KOPT-K1 (cell line): ENCODE measurements at regions not wholly inside any gene's neighbourhood (a gene's known extent, or its start where the extent isn't known, plus 50 kb on each side); places are given as distances from the start of the nearest gene placed in this dataset.

Source experiments
- H3K27ac ChIP-seq: fragments of 200-600 bp; sonication (generic); 2 replicates; pipeline ENCODE4 v1.5.1; 2016; ENCODE audit warnings: antibody characterized with exemption, mild to moderate bottlenecking, low read depth, low read length; ENCODE audit not compliant: poor library complexity, severe bottlenecking
- H3K36me3 ChIP-seq: fragments of 200-600 bp; sonication (generic); 2 replicates; pipeline ENCODE4 v1.5.1; 2017; ENCODE audit warnings: antibody characterized with exemption, mild to moderate bottlenecking, low read length, moderate library complexity; ENCODE audit not compliant: insufficient read depth
- H3K9me3 ChIP-seq: fragments of 200-600 bp; sonication (generic); 2 replicates; pipeline ENCODE4 v1.5.1; 2017; ENCODE audit warnings: antibody characterized with exemption, low read length, mild to moderate bottlenecking; ENCODE audit not compliant: insufficient read depth, poor library complexity, severe bottlenecking

DNA sequence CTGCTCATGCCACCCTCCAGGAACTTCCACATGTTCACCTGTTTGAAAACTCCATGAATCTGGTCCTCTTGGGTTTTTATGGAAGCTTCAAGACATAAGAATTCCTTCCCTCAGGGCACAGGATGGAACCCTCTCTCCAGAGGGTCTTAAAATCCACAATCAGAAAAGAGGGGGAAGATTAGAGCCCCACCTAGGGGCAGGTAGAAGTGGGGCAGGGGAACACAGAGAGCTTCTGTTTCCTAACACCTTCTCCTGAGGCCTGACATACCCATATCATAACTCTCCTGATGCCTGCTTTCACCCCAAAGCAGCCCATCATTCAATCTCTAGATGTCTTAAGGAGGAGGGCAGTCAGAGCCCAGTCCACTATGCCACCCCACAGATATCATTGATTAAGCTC, 1087.7 kb upstream of the ARRDC3 start:
- Histone ChIP-seq H3K36me3 (no peaks in the 10 kb centered on the region), H3K9me3 (peaks cover 4% of the 10 kb centered on the region), H3K27ac (no peak overlapping the region)

- H3K36me3 ChIP-seq = no peaks in the 10 kb centered on the region
- H3K27ac ChIP-seq = no peak overlapping the region
- peaks cover 4% of the 10 kb centered on the region for H3K9me3 ChIP-seq
Observed at GRCh38 chr5:92468295-92468694, 1085.2 kb upstream of the ARRDC3 start.

DNA sequence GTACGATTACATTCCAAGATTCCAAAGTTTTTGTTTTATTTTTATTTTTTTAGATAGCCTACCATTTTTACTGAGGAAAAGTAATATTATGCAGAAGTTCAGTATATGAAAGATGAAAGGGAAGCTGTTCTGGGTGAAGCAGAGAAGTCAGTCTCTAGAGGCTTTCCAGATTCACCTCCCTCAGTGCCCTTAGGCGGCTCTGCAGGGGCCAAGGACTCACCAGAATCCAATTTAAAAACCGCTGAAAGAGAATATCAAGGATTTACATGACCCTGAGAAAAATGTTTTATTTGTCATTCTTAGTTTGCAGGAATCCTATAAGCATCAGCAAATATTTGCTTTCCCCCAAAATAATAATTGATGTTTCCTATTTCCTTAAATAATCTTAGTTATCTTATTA, 1084.6 kb upstream of the ARRDC3 start:
- H3K9me3 ChIP-seq = no peaks in the 10 kb centered on the region
- H3K27ac ChIP-seq = no peak overlapping the region
- H3K36me3 ChIP-seq = no peaks in the 10 kb centered on the region

DNA sequence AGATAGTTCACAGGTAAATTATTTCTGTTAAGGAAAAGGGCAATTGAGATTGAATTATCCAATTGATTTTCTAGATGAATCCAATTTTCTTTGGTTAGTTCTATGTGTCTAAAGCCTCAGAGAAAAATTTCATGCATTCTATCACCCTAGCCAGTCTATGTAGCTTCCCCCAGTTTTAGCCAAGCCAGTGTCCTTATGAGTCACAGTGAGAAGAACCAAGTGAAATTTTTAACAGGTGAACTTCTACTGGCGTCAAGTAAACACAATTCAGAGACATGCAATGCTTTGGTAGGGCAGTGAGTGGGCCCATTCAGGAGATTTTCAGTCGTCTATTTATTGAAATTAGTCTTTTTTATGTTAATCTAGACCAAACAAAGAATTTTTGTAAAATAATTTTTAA, 1077.4 kb upstream of the ARRDC3 start:
- no peaks in the 10 kb centered on the region for H3K36me3 ChIP-seq
- no peak overlapping the region for H3K27ac ChIP-seq
- no peaks in the 10 kb centered on the region for H3K9me3 ChIP-seq

DNA sequence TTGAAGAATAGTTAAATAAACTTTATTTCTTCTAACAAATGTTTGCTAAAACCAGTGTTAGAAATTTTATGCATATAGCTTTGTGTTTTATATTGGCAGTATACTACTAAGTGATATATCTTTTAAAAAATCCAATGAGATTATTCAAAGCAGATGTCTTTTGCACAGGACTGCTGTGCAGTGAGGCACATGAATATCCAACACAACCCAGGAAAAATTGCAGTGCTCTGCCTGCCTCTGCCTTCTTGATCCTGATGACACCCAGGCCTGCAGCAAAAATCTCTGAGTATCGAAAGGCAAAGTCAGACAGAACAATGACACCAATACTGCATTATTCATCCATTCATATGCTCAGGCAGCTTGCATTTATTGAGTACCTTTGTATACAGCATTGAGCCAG, 1076.5 kb upstream of the ARRDC3 start:
- Histone ChIP-seq H3K9me3 (no peaks in the 10 kb centered on the region), H3K27ac (no peak overlapping the region), H3K36me3 (no peaks in the 10 kb centered on the region)

- H3K9me3 ChIP-seq = no peaks in the 10 kb centered on the region
- H3K27ac ChIP-seq = no peak overlapping the region
Observed at GRCh38 chr5:92455011-92455410, 1071.9 kb upstream of the ARRDC3 start.

GRCh38 chr5:92444888-92445287, 1061.8 kb upstream of the ARRDC3 start:
- Histone ChIP-seq H3K27ac (no peak overlapping the region), H3K9me3 (no peaks in the 10 kb centered on the region), H3K36me3 (no peaks in the 10 kb centered on the region)

More at GRCh38 chr5:92455011-92455410, 1071.9 kb upstream of the ARRDC3 start:
- no peaks in the 10 kb centered on the region for H3K36me3 ChIP-seq

GRCh38 chr5:92435781-92436180, 1052.7 kb upstream of the ARRDC3 start:
- no peaks in the 10 kb centered on the region for H3K36me3 ChIP-seq
- H3K27ac ChIP-seq = no peak overlapping the region

DNA sequence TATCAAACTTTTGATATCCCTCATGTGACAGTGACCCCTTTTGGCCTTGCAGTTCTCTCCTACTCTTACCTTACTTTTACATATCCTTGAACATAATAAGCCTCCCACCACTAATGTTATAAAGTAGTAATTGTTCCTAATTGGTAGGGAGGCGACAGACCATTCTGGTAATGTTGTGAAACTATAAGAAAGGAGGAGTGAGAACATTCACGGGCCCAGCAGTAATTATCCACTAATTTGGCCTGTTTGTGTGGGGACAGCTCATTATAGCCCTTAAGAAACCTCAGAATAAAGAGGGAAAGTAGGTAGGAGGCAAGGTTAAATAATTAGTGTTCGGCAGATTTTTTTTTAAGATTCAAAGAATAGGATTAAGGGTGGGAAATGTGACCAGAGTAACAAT, 1046.5 kb upstream of the ARRDC3 start:
- no peaks in the 10 kb centered on the region for H3K9me3 ChIP-seq
- H3K27ac ChIP-seq = no peak overlapping the region
- no peaks in the 10 kb centered on the region for H3K36me3 ChIP-seq

More at GRCh38 chr5:92435781-92436180, 1052.7 kb upstream of the ARRDC3 start:
- H3K9me3 ChIP-seq = no peaks in the 10 kb centered on the region

- no peaks in the 10 kb centered on the region for H3K36me3 ChIP-seq
- H3K9me3 ChIP-seq = no peaks in the 10 kb centered on the region
- no peak overlapping the region for H3K27ac ChIP-seq
Observed at GRCh38 chr5:92428415-92428814, 1045.3 kb upstream of the ARRDC3 start.

DNA sequence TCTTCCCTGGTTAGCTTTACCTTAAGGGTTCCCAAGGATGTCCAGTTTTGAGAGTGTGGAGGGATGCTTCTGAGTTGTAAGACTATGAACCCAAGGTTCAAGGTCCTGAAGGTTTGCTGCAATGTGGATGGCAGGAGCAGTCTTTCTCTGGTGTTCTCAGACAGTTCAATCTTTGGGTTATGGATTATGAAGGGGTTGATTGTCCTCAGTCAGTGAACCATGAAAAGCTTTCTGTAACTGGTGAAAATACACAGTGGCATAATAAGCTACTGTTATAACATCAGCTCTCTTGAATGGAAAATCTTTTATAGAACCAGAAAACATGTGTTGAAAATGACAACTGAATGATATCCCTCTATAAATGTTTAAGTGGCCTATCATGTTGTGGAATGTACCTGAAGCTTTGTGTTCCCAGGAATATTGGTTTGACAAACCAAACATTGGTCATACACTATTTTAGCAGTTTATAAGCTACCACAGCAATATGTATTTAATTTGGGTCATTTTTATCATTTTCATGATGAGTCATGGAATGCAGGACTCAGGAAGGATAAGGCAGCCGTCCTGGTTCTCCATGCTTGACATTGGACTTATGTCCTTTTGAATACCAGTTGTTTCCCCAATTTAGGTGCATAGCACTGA, 1041.8 kb upstream of the ARRDC3 start:
- H3K36me3 ChIP-seq = no peaks in the 10 kb centered on the region
- no peak overlapping the region for H3K27ac ChIP-seq
- peaks cover 28% of the 10 kb centered on the region for H3K9me3 ChIP-seq

GRCh38 chr5:92421942-92422341, 1038.8 kb upstream of the ARRDC3 start:
- H3K27ac ChIP-seq = no peak overlapping the region

GRCh38 chr5:92421196-92421595, 1038.1 kb upstream of the ARRDC3 start:
- peaks cover 28% of the 10 kb centered on the region for H3K9me3 ChIP-seq
- no peaks in the 10 kb centered on the region for H3K36me3 ChIP-seq
- no peak overlapping the region for H3K27ac ChIP-seq

More at GRCh38 chr5:92421942-92422341, 1038.8 kb upstream of the ARRDC3 start:
- peaks cover 28% of the 10 kb centered on the region for H3K9me3 ChIP-seq
- no peaks in the 10 kb centered on the region for H3K36me3 ChIP-seq

DNA sequence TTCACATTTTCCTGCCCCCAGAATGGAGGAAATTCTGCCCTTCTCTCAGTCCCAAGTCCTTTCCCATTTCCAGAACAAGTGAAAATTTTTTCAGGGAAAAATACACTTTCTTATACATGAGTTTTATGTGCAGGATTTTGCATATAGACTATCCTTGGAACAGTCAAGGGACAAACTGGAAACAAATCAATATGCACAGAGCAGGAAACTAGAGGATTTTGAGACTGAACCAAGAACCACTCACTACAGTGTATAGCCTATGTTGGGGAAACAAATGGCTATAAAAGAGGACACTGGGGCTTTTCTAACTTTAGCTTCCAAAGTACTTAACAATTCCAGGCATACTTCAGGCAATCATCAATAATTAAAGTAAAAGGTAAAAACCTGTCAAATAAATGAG, 1036.1 kb upstream of the ARRDC3 start:
- peaks cover 28% of the 10 kb centered on the region for H3K9me3 ChIP-seq

DNA sequence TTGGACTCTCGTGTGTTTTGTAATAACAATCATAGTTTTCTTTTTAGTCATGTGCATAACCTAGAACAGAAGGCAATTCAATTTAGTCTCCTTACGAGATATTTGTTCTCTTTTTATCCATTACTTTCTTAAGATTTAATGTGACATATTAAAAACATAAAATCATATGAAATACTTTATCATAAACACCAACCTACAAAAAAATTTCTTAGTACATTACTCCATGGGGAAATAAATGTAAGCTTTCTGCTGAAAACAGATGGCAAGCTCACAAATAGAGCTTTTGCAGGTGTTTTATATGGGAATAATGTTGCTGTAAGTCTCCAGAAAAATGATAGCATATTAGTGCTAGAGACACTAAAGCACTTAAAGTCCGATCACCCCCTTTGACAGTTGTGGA, 1035.2 kb upstream of the ARRDC3 start:
- no peak overlapping the region for H3K27ac ChIP-seq
- peaks cover 28% of the 10 kb centered on the region for H3K9me3 ChIP-seq
- no peaks in the 10 kb centered on the region for H3K36me3 ChIP-seq

More for the DNA sequence above, 1036.1 kb upstream of the ARRDC3 start:
- Histone ChIP-seq H3K36me3 (no peaks in the 10 kb centered on the region), H3K27ac (no peak overlapping the region)

DNA sequence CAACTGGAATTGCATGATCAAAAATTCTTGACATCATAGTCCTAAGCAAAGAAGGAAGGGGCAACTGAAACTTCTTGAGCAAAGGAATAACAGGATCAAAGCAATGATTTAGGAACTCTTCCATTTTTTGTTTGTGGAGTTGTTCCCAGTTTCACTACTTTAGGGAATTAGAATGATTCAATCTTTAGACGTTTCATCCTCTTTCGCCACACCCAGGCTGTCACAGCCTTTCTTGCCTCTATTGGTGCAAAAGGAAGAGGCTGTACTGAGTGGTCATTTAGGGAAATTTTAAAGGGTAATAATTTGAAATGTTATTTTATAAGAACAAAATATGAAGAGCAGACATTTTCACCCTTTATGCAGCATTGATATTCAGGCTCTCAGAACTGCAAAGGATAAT, 1026.0 kb upstream of the ARRDC3 start:
- no peaks in the 10 kb centered on the region for H3K9me3 ChIP-seq
- no peak overlapping the region for H3K27ac ChIP-seq
- H3K36me3 ChIP-seq = no peaks in the 10 kb centered on the region
